ENCODE measurements at regions not wholly inside any gene's neighbourhood (a gene's known extent, or its start where the extent isn't known, plus 50 kb on each side); places are given as distances from the start of the nearest gene placed in this dataset.

- no peaks in the 10 kb centered on the region for H3K36me3 ChIP-seq (ENCODE audit: control insufficient read depth in 2 of 2, extremely low read depth in 1 of 2, insufficient read depth in 2 of 2, low read length in 2 of 2)
- DNase-seq (ENCODE audit: low read depth, low spot score) (no peak), FAIRE-seq (no peak)
- no peak overlapping the region for H2AFZ ChIP-seq (ENCODE audit: low read depth, low read length)
- intact Hi-C loops (cut with micrococcal nuclease), result loop anchor here (2.0 to 10.0 kb wide), 2 partner anchors 69 to 145 kb away; partner anchors contain the start of gene TMEM47
- H3K4me2 ChIP-seq (ENCODE audit: insufficient read depth, low read length), result no peak overlapping the region
- no peaks in the 10 kb centered on the region for H3K9me1 ChIP-seq (replicated peaks; ENCODE audit: control insufficient read depth, extremely low read depth, insufficient read depth, low read length)
- CTCF ChIA-PET, result no interaction called here
- H3K79me2 ChIP-seq (ENCODE audit: control insufficient read depth, insufficient read depth, low read length), result no peaks in the 10 kb centered on the region
- no peak overlapping the region for H3K4me3 ChIP-seq (replicated peaks in 1 of 3; ENCODE audit: insufficient read depth in 1 of 3, low read depth in 1 of 3, low read length in 3 of 3)
- dilution Hi-C loops (cut with MboI; ENCODE audit: extremely low pct_ligation_motif_present, low sequenced_read_pairs), result no loop called here
- POLR2A ChIA-PET, result no interaction called here
- no peaks in the 10 kb centered on the region for H3K9me3 ChIP-seq (replicated peaks; ENCODE audit: control insufficient read depth, insufficient read depth, low read length)
- H3K4me1 ChIP-seq (ENCODE audit: control insufficient read depth, extremely low read depth, insufficient read depth, low read length), result no peaks in the 10 kb centered on the region
- no peak overlapping the region for H3K27ac ChIP-seq (ENCODE audit: insufficient read depth, low read depth, low read length)
- no peaks in the 10 kb centered on the region for H3K27me3 ChIP-seq (ENCODE audit: control insufficient read depth in 2 of 2, insufficient read depth in 2 of 2, low read length in 2 of 2)
- no TSS peak for BruUV-seq (replicated peaks)
- no peak for TF ChIP-seq POLR2AphosphoS5 (IDR thresholded peaks at IDR 0.05; ENCODE audit: insufficient read depth, low read depth, low read length)
- TF ChIP-seq EZH2 (IDR thresholded peaks at IDR 0.05; ENCODE audit: borderline replicate concordance, low read depth, low read length, severe bottlenecking), result no peak
- no peak for TF ChIP-seq FOS (IDR thresholded peaks at IDR 0.05; ENCODE audit: borderline replicate concordance, insufficient read depth, low read length)
- TF ChIP-seq MAX (IDR thresholded peaks at IDR 0.05; ENCODE audit: insufficient read depth, insufficient read length), result no peak
- TF ChIP-seq JUN (IDR thresholded peaks at IDR 0.05; ENCODE audit: borderline replicate concordance, insufficient read depth, insufficient read length, low read depth), result no peak
- no peak for TF ChIP-seq CTCF (IDR thresholded peaks at IDR 0.05; ENCODE audit: extremely low read depth in 1 of 2, insufficient read depth in 1 of 2, low read depth in 1 of 2, low read length in 2 of 2)
- TF ChIP-seq GATA2 (IDR thresholded peaks at IDR 0.05; ENCODE audit: insufficient read depth, insufficient read length, low read depth, low read length), result no peak
- TF ChIP-seq POLR2A (IDR thresholded peaks at IDR 0.05; ENCODE audit: low read depth, low read length), result no peak
- TF ChIP-seq MYC (IDR thresholded peaks at IDR 0.05; ENCODE audit: low read depth, low read length), result no peak
- no peaks in the 10 kb centered on the region for H4K20me1 ChIP-seq (replicated peaks; ENCODE audit: control insufficient read depth, extremely low read depth, insufficient read depth, low read length)
- H3K9ac ChIP-seq (replicated peaks; ENCODE audit: extremely low read depth, insufficient read depth, low read length), result no peak overlapping the region
Observed at GRCh38 chrX:34509394-34509793, 147.7 kb downstream of the TMEM47 start.

Data from endothelial cell of umbilical vein (primary cell).